WTC11 (cell line): ENCODE measurements at regions not wholly inside any gene's neighbourhood (a gene's known extent, or its start where the extent isn't known, plus 50 kb on each side); places are given as distances from the start of the nearest gene placed in this dataset.

Experiments used
- ATAC-seq: fragments of 200-7000 bp; cut with Tn5 transposase; 2 replicates; pipeline ENCODE4 v1.10.0; 2021; ENCODE audit warnings: mild to moderate bottlenecking, moderate library complexity
- CTCF ChIA-PET: fragments of 300-600 bp; sonication (Branson Sonifier 250); formaldehyde crosslinking; loops from one replicate; lab custom pipeline; 2021; ENCODE audit warnings: antibody characterized with exemption; lab: Charles Lee
- POLR2A ChIA-PET: fragments of 350-600 bp; sonication (Branson Sonifier 250); formaldehyde crosslinking; loops from one replicate; lab custom pipeline; 2021; ENCODE audit warnings: antibody characterized with exemption; lab: Charles Lee
- DNase-seq: peaks from one replicate; pipeline ENCODE4 v3.0.0; 2021; ENCODE audit warnings: low spot score
- H3K27ac Mint-ChIP-seq: 2 replicates; pipeline ENCODE4 v1.8.0; 2021; ENCODE audit warnings: mixed read lengths
- H3K27me3 Mint-ChIP-seq: 2 replicates; pipeline ENCODE4 v1.8.0; 2021; ENCODE audit warnings: low read depth, mild to moderate bottlenecking, moderate library complexity, mixed read lengths
- H3K36me3 Mint-ChIP-seq: 2 replicates; pipeline ENCODE4 v1.8.0; 2021; ENCODE audit warnings: mixed read lengths
- H3K4me1 Mint-ChIP-seq: 2 replicates; pipeline ENCODE4 v1.8.0; 2022; ENCODE audit warnings: mixed read lengths
- H3K4me3 Mint-ChIP-seq: 2 replicates; pipeline ENCODE4 v1.8.0; 2021; ENCODE audit warnings: mild to moderate bottlenecking, moderate library complexity, mixed read lengths
- H3K9me3 Mint-ChIP-seq: 2 replicates; pipeline ENCODE4 v1.8.0; 2021; ENCODE audit warnings: mixed read lengths
- ATF1 ChIP-seq: sonication (generic); formaldehyde crosslinking; IDR thresholded peaks from 2 replicates; pipeline ENCODE4 v1.8.1; 2023; ENCODE audit warnings: mild to moderate bottlenecking, moderate library complexity, missing genetic modification reagents
- HMGXB4 ChIP-seq: sonication (generic); formaldehyde crosslinking; IDR thresholded peaks from 2 replicates; pipeline ENCODE4 v1.8.1; 2023; ENCODE audit warnings: mild to moderate bottlenecking, moderate library complexity, missing genetic modification reagents
- IRF2 ChIP-seq: sonication (generic); formaldehyde crosslinking; IDR thresholded peaks from 2 replicates; pipeline ENCODE4 v1.8.0; 2022; ENCODE audit warnings: low read depth, missing genetic modification reagents, borderline replicate concordance
- PREB ChIP-seq: sonication (generic); formaldehyde crosslinking; IDR thresholded peaks from 2 replicates; pipeline ENCODE4 v1.8.1; 2022; ENCODE audit warnings: mild to moderate bottlenecking, missing genetic modification reagents, moderate library complexity, borderline replicate concordance
- PRRX2 ChIP-seq: fragments of 250-450 bp; sonication (Bioruptor Pico); IDR thresholded peaks from 2 replicates; pipeline ENCODE4 v1.8.0; 2021; ENCODE audit warnings: mild to moderate bottlenecking
- SMAD3 ChIP-seq: sonication (generic); formaldehyde crosslinking; IDR thresholded peaks from 2 replicates; pipeline ENCODE4 v1.8.0; 2022; ENCODE audit warnings: missing genetic modification reagents, mild to moderate bottlenecking, borderline replicate concordance
- SP1 ChIP-seq: sonication (generic); formaldehyde crosslinking; conservative IDR thresholded peaks from 2 replicates; pipeline ENCODE4 v1.8.1; 2022; ENCODE audit warnings: missing genetic modification reagents
- TEAD4 ChIP-seq: sonication (generic); formaldehyde crosslinking; IDR thresholded peaks from 2 replicates; pipeline ENCODE4 v1.8.0; 2022; ENCODE audit warnings: mild to moderate bottlenecking, missing genetic modification reagents
- USF2 ChIP-seq: sonication (generic); formaldehyde crosslinking; IDR thresholded peaks from 2 replicates; pipeline ENCODE4 v1.8.1; 2023; ENCODE audit warnings: mild to moderate bottlenecking, missing genetic modification reagents, moderate library complexity
- ZBTB21 ChIP-seq: sonication (generic); formaldehyde crosslinking; IDR thresholded peaks from 2 replicates; pipeline ENCODE4 v1.8.1; 2023; ENCODE audit warnings: mild to moderate bottlenecking, missing genetic modification reagents, borderline replicate concordance
- ZNF232 ChIP-seq: sonication (generic); formaldehyde crosslinking; IDR thresholded peaks from 2 replicates; pipeline ENCODE4 v1.8.0; 2022; ENCODE audit warnings: mild to moderate bottlenecking, missing genetic modification reagents
- ZNF281 ChIP-seq: sonication (generic); formaldehyde crosslinking; IDR thresholded peaks from 2 replicates; pipeline ENCODE4 v1.8.0; 2023; ENCODE audit warnings: mild to moderate bottlenecking, missing genetic modification reagents
- ZNF317 ChIP-seq: sonication (generic); formaldehyde crosslinking; IDR thresholded peaks from 2 replicates; pipeline ENCODE4 v1.8.1; 2023; ENCODE audit warnings: low read depth, mild to moderate bottlenecking, moderate library complexity, missing genetic modification reagents, borderline replicate concordance
- ZNF416 ChIP-seq: fragments of 250-450 bp; sonication (Bioruptor Pico); IDR thresholded peaks from 2 replicates; pipeline ENCODE4 v1.9.0; 2021; ENCODE audit warnings: mild to moderate bottlenecking, inconsistent platforms
- ZNF425 ChIP-seq: fragments of 250-450 bp; sonication (Bioruptor Pico); conservative IDR thresholded peaks from 2 replicates; pipeline ENCODE4 v1.9.0; 2021; ENCODE audit warnings: mild to moderate bottlenecking
- ZNF532 ChIP-seq: fragments of 250-450 bp; sonication (Bioruptor Pico); IDR thresholded peaks from 2 replicates; pipeline ENCODE4 v1.9.0; 2021; ENCODE audit warnings: mild to moderate bottlenecking, borderline replicate concordance

GRCh38 chr17:69702078-69702477 is 287.6 kb downstream of the MAP2K6 start (continued):
- TF ChIP-seq ZNF532 (CRISPR knock-in tag) (no peak), IRF2 (no peak)

GRCh38 chr17:69703751-69704150 is 289.3 kb downstream of the MAP2K6 start:
- ChIA-PET POLR2A (no interaction called here), CTCF (no interaction called here)
- Mint-ChIP-seq H3K27me3 (no peaks in the 10 kb centered on the region; the same call in 1 of the 2 replicates), H3K9me3 (peaks cover 18% of the 10 kb centered on the region), H3K4me3 (no peak overlapping the region), H3K27ac (no peak overlapping the region), H3K36me3 (peaks cover 16% of the 10 kb centered on the region), H3K4me1 (no peaks in the 10 kb centered on the region)
- DNase-seq, result no peak
- no peak for ATAC-seq
- TF ChIP-seq SMAD3 (CRISPR knock-in tag), result no peak
- no peak for TF ChIP-seq ZNF281 (CRISPR knock-in tag)
- TF ChIP-seq ZBTB21, result no peak
- no peak for TF ChIP-seq IRF2
- TF ChIP-seq ATF1, result no peak
- no peak for TF ChIP-seq PREB (CRISPR knock-in tag)
- TF ChIP-seq ZNF425 (CRISPR knock-in tag), result no peak
- TF ChIP-seq ZNF317 (CRISPR knock-in tag), result no peak
- TF ChIP-seq SP1 (CRISPR knock-in tag), result no peak
- TF ChIP-seq PRRX2, result no peak
- TF ChIP-seq TEAD4 (CRISPR knock-in tag), result no peak
- no peak for TF ChIP-seq HMGXB4 (CRISPR knock-in tag)
- no peak for TF ChIP-seq ZNF416 (CRISPR knock-in tag)
- no peak for TF ChIP-seq USF2 (CRISPR knock-in tag)
- no peak for TF ChIP-seq ZNF232
